ENCODE measurements at regions not wholly inside any gene's neighbourhood (a gene's known extent, or its start where the extent isn't known, plus 50 kb on each side); places are given as distances from the start of the nearest gene placed in this dataset.

- Histone ChIP-seq H3K9me3 (no peaks in the 10 kb centered on the region), H3K27me3 (peaks cover 0 to 24% (median 3%) of the 10 kb centered on the region in 9 donors), H3K4me3 (no peak overlapping the region), H3K27ac (peak overlapping the region in 1 of 12 donors; percentile 33), H3K4me1 (no peaks in the 10 kb centered on the region), H3K36me3 (no peaks in the 10 kb centered on the region)
- no peak for DNase-seq
- TF ChIP-seq CTCF (IDR thresholded peaks at IDR 0.05) = no peak
- TF ChIP-seq POLR2A (IDR thresholded peaks at IDR 0.05) = no peak
- 63 to 73% (median 68%) methylated on average over 7 of the region's 7 CpGs for WGBS, 4 donors
- intact Hi-C loops (cut with DNase I) = no loop called here
- ATAC-seq = no peak
Measured at GRCh38 chr11:11000579-11001283, 142.9 kb upstream of the ZBED5 start.

- no peak overlapping the region for H3K4me3 ChIP-seq
- no peak overlapping the region for H3K27ac ChIP-seq
- TF ChIP-seq POLR2A (IDR thresholded peaks at IDR 0.05) (no peak), CTCF (IDR thresholded peaks at IDR 0.05) (no peak)
- intact Hi-C loops (cut with DNase I) = loop anchor here in 1 of 10 donors (5.0 kb wide), 1 partner anchor 41 kb away; no protein-coding TSS in a partner anchor
- peaks cover 0 to 24% (median 3%) of the 10 kb centered on the region in 9 donors for H3K27me3 ChIP-seq
- DNase-seq = no peak
- H3K36me3 ChIP-seq = no peaks in the 10 kb centered on the region
- no peaks in the 10 kb centered on the region for H3K4me1 ChIP-seq
- WGBS, 4 donors = 78 to 83% (median 81%) methylated on average over 5 of the region's 5 CpGs
- ATAC-seq = no peak
- peaks cover 0 to 6% (median 0%) of the 10 kb centered on the region in 12 donors for H3K9me3 ChIP-seq
Measured at GRCh38 chr11:10998674-10999073, 140.8 kb upstream of the ZBED5 start.

GRCh38 chr11:10996678-10997077, 138.8 kb upstream of the ZBED5 start:
- 35 to 88% (median 84%) methylated on average over 1 of the region's 1 CpG for WGBS, 4 donors
- peaks cover 0 to 21% (median 3%) of the 10 kb centered on the region in 9 donors for H3K27me3 ChIP-seq
- H3K9me3 ChIP-seq = peaks cover 0 to 6% (median 0%) of the 10 kb centered on the region in 12 donors
- DNase-seq = no peak
- no peak overlapping the region for H3K4me3 ChIP-seq
- no peaks in the 10 kb centered on the region for H3K4me1 ChIP-seq
- intact Hi-C loops (cut with DNase I) = loop anchor here in 1 of 10 donors (5.0 kb wide), 1 partner anchor 39 kb away; no protein-coding TSS in a partner anchor
- no peaks in the 10 kb centered on the region for H3K36me3 ChIP-seq
- H3K27ac ChIP-seq = no peak overlapping the region
- TF ChIP-seq CTCF (IDR thresholded peaks at IDR 0.05) (no peak), POLR2A (IDR thresholded peaks at IDR 0.05) (no peak)
- no peak for ATAC-seq

- DNase-seq = no peak
- H3K4me3 ChIP-seq = no peak overlapping the region
- peaks cover 0 to 6% (median 0%) of the 10 kb centered on the region in 12 donors for H3K9me3 ChIP-seq
- TF ChIP-seq CTCF (IDR thresholded peaks at IDR 0.05) (no peak), POLR2A (IDR thresholded peaks at IDR 0.05) (no peak)
- ATAC-seq = no peak
- H3K4me1 ChIP-seq = no peaks in the 10 kb centered on the region
- no peaks in the 10 kb centered on the region for H3K36me3 ChIP-seq
- no peak overlapping the region for H3K27ac ChIP-seq
- WGBS, 4 donors = 83 to 87% (median 85%) methylated on average over 5 of the region's 5 CpGs
- intact Hi-C loops (cut with DNase I) = no loop called here
- peaks cover 0 to 2% (median 0%) of the 10 kb centered on the region in 9 donors for H3K27me3 ChIP-seq
Measured at GRCh38 chr11:10993640-10994039, 135.8 kb upstream of the ZBED5 start.
